Ascending aorta (tissue), 2 donors: ENCODE measurements at regions not wholly inside any gene's neighbourhood (a gene's known extent, or its start where the extent isn't known, plus 50 kb on each side); places are given as distances from the start of the nearest gene placed in this dataset.

Experiments
- DNase-seq, 2 donors: peaks; one replicate each; pipeline ENCODE4 v3.0.0-alpha.2; 2019; ENCODE audit warnings: low spot score in 2 of 2
- H3K27ac ChIP-seq, 2 donors: fragments of 200-600 bp; sonication (generic); one replicate each; pipeline ENCODE4 v1.5.1; 2016 to 2017; ENCODE audit warnings: mild to moderate bottlenecking in 1 of 2
- H3K27me3 ChIP-seq: fragments of 200-600 bp; sonication (generic); one replicate; pipeline ENCODE4 v1.5.1; 2017
- H3K36me3 ChIP-seq, 2 donors: fragments of 200-600 bp; sonication (generic); one replicate each; pipeline ENCODE4 v1.5.1; 2016
- H3K4me1 ChIP-seq, 2 donors: fragments of 200-600 bp; sonication (generic); one replicate each; pipeline ENCODE4 v1.5.1; 2016 to 2017; ENCODE audit warnings: mild to moderate bottlenecking in 1 of 2
- H3K4me3 ChIP-seq, 2 donors: fragments of 200-600 bp; sonication (generic); one replicate each; pipeline ENCODE4 v1.5.1; 2016 to 2017; ENCODE audit warnings: mild to moderate bottlenecking in 1 of 2
- H3K9me3 ChIP-seq, 2 donors: fragments of 200-600 bp; sonication (generic); one replicate each; pipeline ENCODE4 v1.5.1; 2016
- CTCF ChIP-seq, 3 experiments: fragments of 200-600 bp in 2 of 3; fragments of 450-650 bp in 1 of 3; sonication (generic) in 2 of 3; IDR thresholded peaks; one replicate each; pipeline ENCODE4 v1.5.1; 2016 to 2019; ENCODE audit warnings: antibody characterized with exemption in 3 of 3, mild to moderate bottlenecking in 1 of 3, moderate library complexity in 1 of 3
- intact Hi-C: fragments of 100-400 bp; cut with DNase I; formaldehyde crosslinking; loops from one replicate; pipeline ENCODE4 v1.15.1; 2023

- no peaks in the 10 kb centered on the region for H3K27me3 ChIP-seq
- no peak for TF ChIP-seq CTCF (IDR thresholded peaks at IDR 0.05)
- DNase-seq, result no peak
- intact Hi-C loops, result no loop called here
- H3K4me1 ChIP-seq, result no peaks in the 10 kb centered on the region
- H3K27ac ChIP-seq, result no peak overlapping the region
- no peaks in the 10 kb centered on the region for H3K36me3 ChIP-seq
- no peak overlapping the region for H3K4me3 ChIP-seq
- H3K9me3 ChIP-seq, result no peaks in the 10 kb centered on the region
These were observed 956.7 kb downstream of the CCSER2 start for GRCh38 chr10:85284778-85285770.

- H3K36me3 ChIP-seq, result no peaks in the 10 kb centered on the region
- DNase-seq, result no peak
- TF ChIP-seq CTCF (IDR thresholded peaks at IDR 0.05), result no peak
- no peaks in the 10 kb centered on the region for H3K27me3 ChIP-seq
- no peaks in the 10 kb centered on the region for H3K9me3 ChIP-seq
- intact Hi-C loops, result no loop called here
- no peak overlapping the region for H3K27ac ChIP-seq
- no peaks in the 10 kb centered on the region for H3K4me1 ChIP-seq
- no peak overlapping the region for H3K4me3 ChIP-seq
These were observed 965.1 kb downstream of the CCSER2 start for GRCh38 chr10:85293483-85293882.

DNA sequence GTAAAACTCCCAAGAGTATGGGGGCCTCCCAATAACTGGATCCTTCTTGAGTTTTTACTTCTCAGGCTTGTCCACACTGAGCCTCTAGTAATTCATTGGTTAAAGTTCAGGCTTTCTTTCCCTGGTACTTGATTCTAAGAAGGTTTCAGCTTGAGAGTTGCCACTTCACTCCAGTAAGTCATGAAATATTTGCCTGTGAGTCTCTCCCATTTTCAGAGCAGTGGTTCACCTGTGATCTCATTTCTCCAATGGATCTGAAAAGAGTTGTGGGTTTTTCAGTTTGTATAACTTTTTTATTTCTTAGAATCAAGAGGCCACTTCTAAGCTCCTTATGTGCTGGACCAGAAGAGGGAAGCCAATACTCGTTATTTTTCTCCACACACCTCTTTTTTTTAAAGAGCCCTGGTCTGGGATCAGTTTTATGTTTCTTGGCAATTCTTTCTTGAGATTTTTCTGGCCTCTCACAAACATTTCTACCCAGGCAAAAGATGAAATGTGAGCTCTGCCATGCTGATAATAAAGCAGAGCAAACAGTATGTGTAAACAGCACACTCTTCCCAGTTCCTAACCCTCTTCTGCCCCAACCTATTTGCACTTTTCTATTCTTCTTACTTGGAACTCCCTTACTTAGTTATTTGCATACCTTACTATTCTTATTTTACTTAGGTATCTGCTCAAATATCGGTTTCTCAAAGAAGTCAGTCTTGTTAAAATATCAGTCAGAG, 983.4 kb downstream of the CCSER2 start:
- H3K36me3 ChIP-seq, result no peaks in the 10 kb centered on the region
- no peaks in the 10 kb centered on the region for H3K27me3 ChIP-seq
- no peaks in the 10 kb centered on the region for H3K9me3 ChIP-seq
- H3K27ac ChIP-seq, result no peak overlapping the region
- intact Hi-C loops, result no loop called here
- no peak for DNase-seq
- H3K4me1 ChIP-seq, result no peaks in the 10 kb centered on the region
- H3K4me3 ChIP-seq, result no peak overlapping the region
- TF ChIP-seq CTCF (IDR thresholded peaks at IDR 0.05), result no peak

- DNase-seq, result no peak
- intact Hi-C loops, result no loop called here
- no peak for TF ChIP-seq CTCF (IDR thresholded peaks at IDR 0.05)
These were observed 987.3 kb downstream of the CCSER2 start for GRCh38 chr10:85315657-85316056.

GRCh38 chr10:85316276-85316675, 987.9 kb downstream of the CCSER2 start:
- H3K4me3 ChIP-seq, result no peak overlapping the region
- intact Hi-C loops, result no loop called here

More at GRCh38 chr10:85315657-85316056, 987.3 kb downstream of the CCSER2 start:
- Histone ChIP-seq H3K36me3 (no peaks in the 10 kb centered on the region), H3K27me3 (no peaks in the 10 kb centered on the region), H3K4me3 (no peak overlapping the region), H3K9me3 (no peaks in the 10 kb centered on the region), H3K4me1 (no peaks in the 10 kb centered on the region), H3K27ac (no peak overlapping the region)

More at GRCh38 chr10:85316276-85316675, 987.9 kb downstream of the CCSER2 start:
- Histone ChIP-seq H3K27ac (no peak overlapping the region), H3K4me1 (no peaks in the 10 kb centered on the region), H3K27me3 (no peaks in the 10 kb centered on the region), H3K36me3 (no peaks in the 10 kb centered on the region), H3K9me3 (no peaks in the 10 kb centered on the region)
- no peak for DNase-seq
- TF ChIP-seq CTCF (IDR thresholded peaks at IDR 0.05), result no peak
